ENCODE measurements at regions not wholly inside any gene's neighbourhood (a gene's known extent, or its start where the extent isn't known, plus 50 kb on each side); places are given as distances from the start of the nearest gene placed in this dataset.

DNA sequence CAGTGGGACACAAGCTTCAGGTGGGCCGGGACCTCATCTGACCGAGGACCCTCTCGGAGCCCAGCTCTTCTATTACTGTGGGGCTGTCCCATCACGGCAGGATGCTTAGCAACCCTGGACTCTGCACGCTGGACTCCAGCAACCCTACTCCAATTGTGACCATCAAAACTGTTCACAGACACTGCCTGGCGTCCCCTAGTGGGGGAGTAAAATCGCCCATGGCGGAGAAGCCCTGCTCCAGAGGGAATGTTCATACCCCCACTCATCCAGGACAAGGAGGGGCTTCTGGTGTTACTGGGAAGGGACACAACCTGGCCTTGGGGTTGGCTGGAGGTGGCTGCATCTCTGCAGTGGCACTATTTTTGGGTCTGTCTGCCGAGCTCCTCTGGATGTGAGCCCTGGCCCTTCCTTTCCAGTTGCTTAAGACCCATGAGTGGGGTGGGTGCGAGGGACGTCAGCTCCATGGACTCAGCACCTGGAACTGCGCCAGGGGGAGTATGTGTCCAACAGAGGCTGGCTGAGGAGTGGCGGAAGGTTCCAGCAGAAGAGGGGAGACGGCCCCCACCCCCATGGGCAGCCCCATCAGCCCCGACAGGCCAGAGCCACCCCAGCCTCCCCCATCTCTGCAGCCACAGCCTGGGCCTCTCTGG, 103.8 kb downstream of the RFLNA start:
- TF ChIP-seq POLR2A (IDR thresholded peaks at IDR 0.05), result no peak
- TF ChIP-seq, protein P1, sequence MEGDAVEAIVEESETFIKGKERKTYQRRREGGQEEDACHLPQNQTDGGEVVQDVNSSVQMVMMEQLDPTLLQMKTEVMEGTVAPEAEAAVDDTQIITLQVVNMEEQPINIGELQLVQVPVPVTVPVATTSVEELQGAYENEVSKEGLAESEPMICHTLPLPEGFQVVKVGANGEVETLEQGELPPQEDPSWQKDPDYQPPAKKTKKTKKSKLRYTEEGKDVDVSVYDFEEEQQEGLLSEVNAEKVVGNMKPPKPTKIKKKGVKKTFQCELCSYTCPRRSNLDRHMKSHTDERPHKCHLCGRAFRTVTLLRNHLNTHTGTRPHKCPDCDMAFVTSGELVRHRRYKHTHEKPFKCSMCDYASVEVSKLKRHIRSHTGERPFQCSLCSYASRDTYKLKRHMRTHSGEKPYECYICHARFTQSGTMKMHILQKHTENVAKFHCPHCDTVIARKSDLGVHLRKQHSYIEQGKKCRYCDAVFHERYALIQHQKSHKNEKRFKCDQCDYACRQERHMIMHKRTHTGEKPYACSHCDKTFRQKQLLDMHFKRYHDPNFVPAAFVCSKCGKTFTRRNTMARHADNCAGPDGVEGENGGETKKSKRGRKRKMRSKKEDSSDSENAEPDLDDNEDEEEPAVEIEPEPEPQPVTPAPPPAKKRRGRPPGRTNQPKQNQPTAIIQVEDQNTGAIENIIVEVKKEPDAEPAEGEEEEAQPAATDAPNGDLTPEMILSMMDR (IDR thresholded peaks at IDR 0.05), result no peak

All from thyroid gland (tissue), 4 donors.